Stimulated activated CD8-positive, alpha-beta memory T cell treated with anti-CD3 and anti-CD28 coated beads, Interleukin-12 subunit alpha, Interleukin-12 subunit beta, amount 100 ng/mL, for 24 hours (primary cell): ENCODE measurements at regions not wholly inside any gene's neighbourhood (a gene's known extent, or its start where the extent isn't known, plus 50 kb on each side); places are given as distances from the start of the nearest gene placed in this dataset.

Experiments used
- DNase-seq: peaks from one replicate; pipeline ENCODE4 v3.0.0-alpha.2; 2020; ENCODE audit errors: extremely low read depth

GRCh38 chr5:159422361-159422760 is 92.1 kb upstream of the IL12B start:
- no peak for DNase-seq

DNA sequence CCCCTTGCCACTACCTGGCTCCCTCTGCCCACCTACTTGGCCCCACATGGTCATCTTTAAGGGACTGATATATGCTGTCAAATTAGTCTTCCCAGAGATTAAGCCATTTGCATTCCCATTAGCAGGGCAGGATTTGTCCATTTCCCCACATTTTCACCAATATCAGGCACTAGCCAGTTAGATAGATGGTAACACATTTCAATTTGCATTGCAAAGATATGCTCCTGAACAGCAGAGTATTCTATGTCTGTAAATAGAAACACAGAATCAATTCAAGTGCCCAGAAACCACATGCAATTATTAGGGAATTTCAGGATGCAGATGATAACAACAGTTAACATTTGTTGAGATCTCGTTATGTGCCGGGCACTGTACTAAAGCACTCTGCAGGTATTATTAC is 92.6 kb upstream of the IL12B start:
- no peak for DNase-seq

DNA sequence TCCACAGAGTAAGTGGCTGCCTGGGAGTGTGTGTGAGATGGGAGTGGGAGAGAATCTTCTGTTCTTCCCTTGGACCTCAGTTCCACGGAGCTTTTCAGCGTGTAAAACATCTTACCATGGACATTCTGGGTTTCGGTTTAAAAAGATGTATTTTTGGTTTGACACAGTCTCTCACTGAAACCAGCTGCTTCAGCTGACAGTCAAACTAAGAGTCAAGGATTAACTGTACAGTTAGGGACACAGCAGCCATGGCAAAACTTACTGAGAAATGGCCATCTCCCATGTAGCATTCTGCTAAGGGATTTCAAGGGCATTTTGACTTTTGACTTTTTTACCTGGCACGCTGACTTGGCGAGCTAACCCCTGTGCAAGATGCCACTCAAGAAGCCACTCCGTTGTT is 93.8 kb upstream of the IL12B start:
- DNase-seq, result no peak

DNA sequence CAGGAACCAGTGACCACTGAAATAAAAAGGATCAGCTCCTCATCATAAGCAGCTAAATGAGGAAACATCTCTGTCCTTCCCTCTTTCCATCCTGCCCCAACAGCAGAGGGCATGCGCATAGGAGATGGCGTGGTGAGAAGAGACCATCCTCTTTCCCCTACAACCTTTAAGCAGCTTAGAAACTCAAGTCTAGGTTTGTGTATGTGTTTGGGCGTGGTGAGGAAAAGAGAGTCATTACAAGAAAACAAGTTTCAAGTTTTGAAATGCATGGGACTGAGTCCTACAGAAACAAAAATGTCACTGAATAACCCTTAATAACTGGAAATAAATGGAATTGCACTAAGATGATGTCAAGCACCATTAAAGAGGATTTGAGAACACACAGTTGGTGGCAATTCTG is 96.4 kb upstream of the IL12B start:
- no peak for DNase-seq

DNA sequence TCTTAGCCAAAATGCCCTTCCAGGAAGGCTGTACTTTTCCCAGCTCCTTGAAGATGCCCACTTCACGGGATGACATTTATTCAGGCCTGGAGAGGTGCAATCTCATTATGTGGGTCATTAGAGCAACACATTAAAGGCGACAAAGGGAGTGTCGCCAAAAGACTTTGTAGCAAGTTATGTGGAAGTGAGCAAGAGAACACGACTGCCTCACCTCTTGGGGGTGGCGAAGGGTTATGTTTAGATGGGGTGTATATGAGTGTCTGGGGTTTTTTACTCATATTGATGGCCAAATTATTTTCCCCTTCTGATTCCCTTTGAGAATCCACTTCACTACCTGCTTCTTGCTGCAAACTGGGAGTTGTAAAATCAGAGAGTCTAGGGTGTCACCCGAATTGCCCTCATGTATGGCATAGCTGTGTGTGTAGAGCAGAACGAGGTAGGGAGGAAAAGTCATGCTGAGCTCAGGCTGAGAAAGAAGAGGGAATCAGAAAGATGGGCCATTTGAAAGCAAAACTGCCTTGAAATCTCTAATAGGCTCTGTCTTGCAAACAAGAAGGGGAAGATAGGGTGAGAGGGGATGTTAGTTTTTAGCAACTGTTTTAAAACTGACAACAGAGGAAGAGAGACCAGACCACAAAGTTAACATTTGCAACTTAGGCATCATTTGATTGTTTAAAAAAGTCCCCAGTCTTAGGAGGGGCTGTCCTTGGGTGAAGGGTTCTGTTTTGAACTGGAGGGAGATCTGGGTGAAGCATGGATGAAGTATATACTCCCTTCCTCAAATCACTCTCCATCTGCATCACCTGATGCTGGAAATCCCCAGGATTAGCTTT is 97.1 kb upstream of the IL12B start:
- DNase-seq, result no peak

- no peak for DNase-seq
Measured at GRCh38 chr5:159430361-159431012, 100.2 kb upstream of the IL12B start.

DNA sequence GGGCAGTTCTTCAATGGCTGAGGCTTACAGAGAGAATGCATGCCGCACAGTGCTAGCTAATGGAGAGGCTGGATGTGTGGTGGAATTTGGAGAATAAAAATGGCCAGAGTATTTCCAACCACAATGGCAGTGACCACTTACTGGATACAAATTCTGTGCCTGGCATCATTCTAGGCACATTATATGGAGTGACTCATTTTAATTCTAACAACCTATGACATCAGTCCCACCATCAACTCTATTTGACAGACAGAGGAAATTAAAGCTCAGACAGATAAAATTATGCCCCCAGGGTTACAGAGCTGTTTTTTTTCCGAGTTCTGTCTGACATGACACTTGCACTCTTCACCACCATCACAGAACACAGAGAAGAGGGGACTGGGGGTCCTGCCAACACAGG is 105.6 kb upstream of the IL12B start:
- DNase-seq, result no peak

DNA sequence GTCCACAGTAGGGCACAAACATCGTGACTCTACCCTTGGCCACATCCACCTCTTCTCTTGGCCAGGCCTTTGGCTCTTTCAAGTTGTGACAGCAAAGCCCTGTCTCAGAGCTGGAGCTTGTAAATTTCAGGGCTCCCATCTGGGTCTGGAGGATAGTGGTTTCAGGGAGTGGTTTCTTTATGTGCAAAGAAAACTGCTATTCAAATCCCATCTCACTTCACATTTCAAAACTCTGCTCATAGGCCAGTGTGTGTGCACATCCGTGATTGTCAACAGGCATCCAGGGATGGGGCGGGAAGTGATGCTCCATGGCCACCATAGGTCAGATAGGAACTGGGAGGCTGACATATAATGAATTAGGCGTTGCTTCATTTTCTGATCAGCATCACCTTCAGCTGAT is 107.8 kb upstream of the IL12B start:
- DNase-seq, result no peak

GRCh38 chr5:159439002-159439401 is 108.7 kb upstream of the IL12B start:
- no peak for DNase-seq

DNA sequence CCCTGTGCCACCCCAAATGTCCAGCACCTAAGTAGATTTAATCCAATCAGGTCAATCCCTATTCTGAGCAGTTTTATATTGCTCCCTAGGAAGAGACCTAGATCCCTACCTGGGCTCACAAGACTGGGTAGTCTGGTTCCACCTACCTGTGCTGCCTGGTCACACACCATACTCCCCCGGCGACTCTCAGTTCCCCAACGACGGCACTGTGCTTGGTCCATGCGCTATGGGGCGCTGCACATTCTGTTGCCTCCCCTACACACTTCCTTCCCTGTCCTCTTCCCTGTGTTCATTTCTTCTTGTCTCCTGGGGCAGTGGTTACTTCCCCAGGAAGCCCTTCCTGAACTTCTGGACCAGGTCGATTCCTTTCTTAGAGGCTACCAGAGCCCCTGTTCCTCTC is 109.9 kb upstream of the IL12B start:
- DNase-seq, result no peak

DNA sequence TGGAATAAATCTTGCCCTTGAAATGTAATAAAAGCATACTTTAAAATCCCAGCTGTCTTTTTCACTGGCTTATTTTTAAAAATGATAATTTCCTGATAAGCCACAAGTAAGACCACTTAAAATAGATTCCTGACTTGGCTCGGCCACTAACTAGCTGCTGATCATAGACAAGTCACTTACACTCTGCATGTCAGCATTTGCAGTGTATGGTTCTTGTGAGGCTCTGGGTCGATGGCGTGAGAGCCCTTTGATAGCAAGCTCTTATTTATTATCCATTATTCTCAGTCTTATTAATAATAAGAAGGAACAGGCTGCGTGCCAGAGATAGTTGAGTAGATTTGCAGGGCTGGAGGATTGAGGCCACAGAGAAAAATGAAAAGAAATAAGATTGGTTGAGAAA is 110.7 kb upstream of the IL12B start:
- no peak for DNase-seq

- no peak for DNase-seq
Measured at GRCh38 chr5:159441441-159441840, 111.2 kb upstream of the IL12B start.

DNA sequence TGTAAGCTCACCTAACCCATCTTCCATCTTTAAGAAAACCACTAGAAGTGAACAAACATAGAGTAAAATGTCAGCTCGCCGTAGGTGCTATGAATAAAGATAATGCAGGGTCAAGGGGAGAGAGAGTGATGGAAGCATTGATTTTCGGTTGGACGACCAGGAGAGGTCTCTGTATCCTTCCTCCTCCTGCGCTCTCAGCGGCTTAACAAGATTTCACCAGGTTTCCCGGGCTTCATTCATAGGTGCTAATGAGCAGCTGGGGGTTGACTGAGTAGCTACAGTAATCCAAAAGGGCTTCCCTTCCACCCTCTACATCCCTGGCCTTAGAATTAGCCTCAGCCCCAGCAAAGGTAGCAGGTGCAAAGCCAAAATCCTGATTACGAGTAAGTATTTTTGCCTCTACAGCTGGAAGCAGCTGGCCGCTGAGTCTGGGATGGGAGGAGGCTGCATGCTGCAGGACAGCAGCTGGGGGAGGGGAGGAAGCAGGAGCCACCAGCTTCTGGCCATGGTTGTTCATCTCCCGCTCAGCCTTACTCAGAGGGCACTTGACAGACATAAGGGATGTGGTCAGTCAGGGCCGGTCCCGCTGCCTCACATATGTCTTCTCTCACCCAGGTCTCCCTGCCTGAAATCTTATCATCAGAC is 112.0 kb upstream of the IL12B start:
- DNase-seq, result no peak

DNA sequence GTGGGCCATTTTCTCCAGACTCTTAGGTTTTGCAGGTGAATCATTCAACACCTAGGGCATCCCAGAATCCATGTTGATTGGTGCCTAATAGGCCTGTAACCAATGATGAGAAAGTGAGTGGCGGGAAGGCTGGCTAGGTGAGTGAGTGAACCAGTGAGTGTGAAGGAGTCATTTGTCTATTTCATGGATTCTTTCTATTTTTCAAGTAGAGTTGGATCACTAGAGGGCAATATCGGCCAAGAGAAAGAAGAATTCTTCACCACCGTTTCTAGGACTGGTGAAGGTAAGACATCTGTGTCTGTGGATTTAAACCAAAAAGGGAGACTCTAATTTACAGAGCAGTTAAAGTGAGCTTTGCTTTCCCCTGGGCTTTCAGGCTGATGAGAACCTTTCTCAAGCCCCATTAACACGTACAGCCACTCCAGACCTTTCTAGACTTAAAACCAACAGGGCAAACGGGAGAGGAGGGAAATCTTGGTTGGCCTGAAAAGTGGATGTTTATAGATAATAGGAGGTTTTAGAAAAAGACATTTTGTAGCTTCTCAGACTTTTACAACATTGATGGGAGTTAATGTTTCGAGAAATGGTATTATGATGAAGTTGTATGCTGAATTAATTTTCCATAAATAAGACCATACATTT is 114.3 kb upstream of the IL12B start:
- no peak for DNase-seq

- DNase-seq, result no peak
Measured at GRCh38 chr5:159447116-159447515, 116.8 kb upstream of the IL12B start.

- DNase-seq, result no peak
Measured at GRCh38 chr5:159448841-159449407, 118.6 kb upstream of the IL12B start.

GRCh38 chr5:159449925-159450324 is 119.6 kb upstream of the IL12B start:
- DNase-seq, result no peak

GRCh38 chr5:159450417-159450816 is 120.1 kb upstream of the IL12B start:
- no peak for DNase-seq

DNA sequence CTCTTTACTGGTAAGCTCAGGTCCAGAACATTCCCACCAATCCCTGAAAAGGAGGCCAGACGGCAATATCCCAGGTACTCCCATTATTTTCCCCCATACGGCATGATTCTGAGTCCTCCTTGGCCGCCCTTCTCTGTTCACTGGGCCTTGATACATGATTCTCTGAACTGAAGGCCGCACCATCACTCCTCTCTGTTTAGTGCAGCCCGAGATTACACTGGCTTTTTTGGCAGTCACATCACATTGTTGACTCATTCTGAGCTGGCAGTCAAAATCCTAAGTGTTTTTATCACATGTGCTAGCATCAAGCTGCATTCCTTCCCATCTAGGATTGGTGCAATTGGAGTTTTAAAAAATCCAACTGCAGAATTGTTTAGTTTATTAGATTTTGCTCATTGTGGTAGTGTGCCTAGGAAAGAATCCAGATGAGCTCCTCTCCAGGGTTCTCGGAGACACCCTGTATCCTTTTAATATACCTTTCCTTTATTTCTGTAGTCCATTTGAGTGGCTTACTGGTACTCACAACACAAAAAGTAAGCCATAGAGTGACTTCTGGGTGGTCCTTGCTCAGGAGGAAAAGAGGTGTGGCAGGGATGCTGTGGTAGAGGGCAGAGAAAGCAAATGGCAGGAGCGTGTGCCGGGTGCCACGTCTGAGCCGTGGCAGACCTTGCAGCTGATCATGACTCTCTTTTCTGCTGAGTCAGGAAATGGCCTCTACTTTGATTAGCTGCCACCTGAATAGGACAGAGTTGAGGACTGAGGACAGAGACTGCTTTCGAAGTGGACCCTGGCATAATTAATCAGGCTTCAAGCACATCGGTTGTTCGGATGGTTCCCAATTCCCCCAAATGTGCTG is 121.1 kb upstream of the IL12B start:
- no peak for DNase-seq

- DNase-seq, result no peak
Measured at GRCh38 chr5:159452480-159453167, 122.3 kb upstream of the IL12B start.

GRCh38 chr5:159453209-159453608 is 122.9 kb upstream of the IL12B start:
- DNase-seq, result no peak
